Upper lobe of left lung (tissue), 4 donors: ENCODE measurements at regions not wholly inside any gene's neighbourhood (a gene's known extent, or its start where the extent isn't known, plus 50 kb on each side); places are given as distances from the start of the nearest gene placed in this dataset.
"Not testable (repeated sequence)": the region's sequence is repeated elsewhere in the genome, so short reads cannot be mapped to it uniquely, and the experiment has no call there.

Experiments used
- CTCF ChIP-seq, 6 experiments: fragments of 450-650 bp in 4 of 6; fragments of 200-600 bp in 2 of 6; sonication (generic) in 2 of 6; IDR thresholded peaks; one replicate each; pipeline ENCODE4 v1.5.1; 2016 to 2019; ENCODE audit warnings: antibody characterized with exemption in 6 of 6
- EP300 ChIP-seq, 4 donors: sonication (generic); formaldehyde crosslinking; IDR thresholded peaks; one replicate each; pipeline ENCODE4 v1.5.1; 2017; ENCODE audit warnings: antibody characterized with exemption in 4 of 4, control low read depth in 2 of 4
- POLR2A ChIP-seq, 4 donors: fragments of 450-650 bp; IDR thresholded peaks; one replicate each; pipeline ENCODE4 v1.5.1; 2016 to 2017; ENCODE audit warnings: antibody characterized with exemption in 4 of 4, mild to moderate bottlenecking in 2 of 4
- POLR2AphosphoS5 ChIP-seq, 2 donors: sonication (generic); formaldehyde crosslinking; IDR thresholded peaks; one replicate each; pipeline ENCODE4 v1.5.1; 2017; ENCODE audit warnings: antibody characterized with exemption in 2 of 2

- not testable (repeated sequence) for TF ChIP-seq POLR2A, CTCF, POLR2AphosphoS5, EP300 (IDR thresholded peaks at IDR 0.05)
Observed at GRCh38 chr14:105648609-105649535, 122.5 kb downstream of the TMEM121 start.
